ENCODE measurements at regions not wholly inside any gene's neighbourhood (a gene's known extent, or its start where the extent isn't known, plus 50 kb on each side); places are given as distances from the start of the nearest gene placed in this dataset.

- Histone ChIP-seq H3K9me3 (ENCODE audit: control insufficient read depth in 2 of 2, low read length in 2 of 2) (no peaks in the 10 kb centered on the region), H3K27me3 (ENCODE audit: control insufficient read depth in 2 of 2, insufficient read depth in 2 of 2, low read length in 2 of 2) (peaks cover 15 to 37% of the 10 kb centered on the region in 2 donors), H3K4me3 (ENCODE audit: low read length in 2 of 2) (no peak overlapping the region), H3K4me1 (ENCODE audit: control insufficient read depth in 2 of 2, insufficient read depth in 2 of 2, low read length in 2 of 2) (peaks cover 0 to 4% of the 10 kb centered on the region in 2 donors), H3K36me3 (ENCODE audit: control insufficient read depth in 2 of 2, insufficient read depth in 2 of 2, low read length in 2 of 2) (no peaks in the 10 kb centered on the region), H3K27ac (ENCODE audit: low read depth in 2 of 2, low read length in 2 of 2) (no peak overlapping the region), H3K9ac (ENCODE audit: low read depth in 1 of 2, low read length in 2 of 2) (no peak overlapping the region)
These were observed 148.1 kb upstream of the ZNF536 start for GRCh38 chr19:30223866-30224688.

- Histone ChIP-seq H3K9ac (ENCODE audit: low read depth in 1 of 2, low read length in 2 of 2) (peak overlapping the region; percentile 10 to 24), H3K4me3 (ENCODE audit: low read length in 2 of 2) (peak overlapping the region; percentile 23 to 56), H3K27me3 (ENCODE audit: control insufficient read depth in 2 of 2, insufficient read depth in 2 of 2, low read length in 2 of 2) (peaks cover 21 to 39% of the 10 kb centered on the region in 2 donors)
These were observed 147.2 kb upstream of the ZNF536 start for GRCh38 chr19:30224689-30225606.

GRCh38 chr19:30225676-30226463 is 146.3 kb upstream of the ZNF536 start:
- Histone ChIP-seq H3K27me3 (ENCODE audit: control insufficient read depth in 2 of 2, insufficient read depth in 2 of 2, low read length in 2 of 2) (peaks cover 29 to 39% of the 10 kb centered on the region in 2 donors), H3K4me3 (ENCODE audit: low read length in 2 of 2) (peak overlapping the region; percentile 16 to 61), H3K36me3 (ENCODE audit: control insufficient read depth in 2 of 2, insufficient read depth in 2 of 2, low read length in 2 of 2) (no peaks in the 10 kb centered on the region), H3K27ac (ENCODE audit: low read depth in 2 of 2, low read length in 2 of 2) (peak overlapping the region; percentile 23 to 37), H3K9ac (ENCODE audit: low read depth in 1 of 2, low read length in 2 of 2) (no peak overlapping the region), H3K9me3 (ENCODE audit: control insufficient read depth in 2 of 2, low read length in 2 of 2) (no peaks in the 10 kb centered on the region), H3K4me1 (ENCODE audit: control insufficient read depth in 2 of 2, insufficient read depth in 2 of 2, low read length in 2 of 2) (peaks cover 0 to 4% of the 10 kb centered on the region in 2 donors)

More at GRCh38 chr19:30224689-30225606, 147.2 kb upstream of the ZNF536 start:
- H3K27ac ChIP-seq (ENCODE audit: low read depth in 2 of 2, low read length in 2 of 2) = peak overlapping the region in 1 of 2 donors; percentile 37
- H3K4me1 ChIP-seq (ENCODE audit: control insufficient read depth in 2 of 2, insufficient read depth in 2 of 2, low read length in 2 of 2) = peaks cover 0 to 4% of the 10 kb centered on the region in 2 donors
- H3K36me3 ChIP-seq (ENCODE audit: control insufficient read depth in 2 of 2, insufficient read depth in 2 of 2, low read length in 2 of 2) = no peaks in the 10 kb centered on the region
- H3K9me3 ChIP-seq (ENCODE audit: control insufficient read depth in 2 of 2, low read length in 2 of 2) = no peaks in the 10 kb centered on the region

- H3K4me3 ChIP-seq (ENCODE audit: low read length in 2 of 2) = peak overlapping the region; percentile 57 to 61
- peak overlapping the region in 1 of 2 donors; percentile 23 for H3K27ac ChIP-seq (ENCODE audit: low read depth in 2 of 2, low read length in 2 of 2)
- peak overlapping the region in 1 of 2 donors; percentile 33 for H3K9ac ChIP-seq (ENCODE audit: low read depth in 1 of 2, low read length in 2 of 2)
- no peaks in the 10 kb centered on the region for H3K36me3 ChIP-seq (ENCODE audit: control insufficient read depth in 2 of 2, insufficient read depth in 2 of 2, low read length in 2 of 2)
- H3K27me3 ChIP-seq (ENCODE audit: control insufficient read depth in 2 of 2, insufficient read depth in 2 of 2, low read length in 2 of 2) = peaks cover 29 to 42% of the 10 kb centered on the region in 2 donors
- H3K9me3 ChIP-seq (ENCODE audit: control insufficient read depth in 2 of 2, low read length in 2 of 2) = no peaks in the 10 kb centered on the region
- H3K4me1 ChIP-seq (ENCODE audit: control insufficient read depth in 2 of 2, insufficient read depth in 2 of 2, low read length in 2 of 2) = peaks cover 0 to 4% of the 10 kb centered on the region in 2 donors
These were observed 145.6 kb upstream of the ZNF536 start for GRCh38 chr19:30226464-30227011.

- Histone ChIP-seq H3K9ac (ENCODE audit: low read depth in 1 of 2, low read length in 2 of 2) (peak overlapping the region in 1 of 2 donors; percentile 33), H3K36me3 (ENCODE audit: control insufficient read depth in 2 of 2, insufficient read depth in 2 of 2, low read length in 2 of 2) (no peaks in the 10 kb centered on the region), H3K27ac (ENCODE audit: low read depth in 2 of 2, low read length in 2 of 2) (peak overlapping the region in 1 of 2 donors; percentile 42), H3K4me1 (ENCODE audit: control insufficient read depth in 2 of 2, insufficient read depth in 2 of 2, low read length in 2 of 2) (peaks cover 0 to 4% of the 10 kb centered on the region in 2 donors), H3K27me3 (ENCODE audit: control insufficient read depth in 2 of 2, insufficient read depth in 2 of 2, low read length in 2 of 2) (peaks cover 29 to 40% of the 10 kb centered on the region in 2 donors), H3K4me3 (ENCODE audit: low read length in 2 of 2) (peak overlapping the region; percentile 57 to 61), H3K9me3 (ENCODE audit: control insufficient read depth in 2 of 2, low read length in 2 of 2) (no peaks in the 10 kb centered on the region)
These were observed 145.1 kb upstream of the ZNF536 start for GRCh38 chr19:30227012-30227621.

- peak overlapping the region; percentile 57 to 61 for H3K4me3 ChIP-seq (ENCODE audit: low read length in 2 of 2)
- H3K36me3 ChIP-seq (ENCODE audit: control insufficient read depth in 2 of 2, insufficient read depth in 2 of 2, low read length in 2 of 2) = no peaks in the 10 kb centered on the region
- peaks cover 29 to 39% of the 10 kb centered on the region in 2 donors for H3K27me3 ChIP-seq (ENCODE audit: control insufficient read depth in 2 of 2, insufficient read depth in 2 of 2, low read length in 2 of 2)
- no peaks in the 10 kb centered on the region for H3K9me3 ChIP-seq (ENCODE audit: control insufficient read depth in 2 of 2, low read length in 2 of 2)
- peak overlapping the region in 1 of 2 donors; percentile 38 for H3K9ac ChIP-seq (ENCODE audit: low read depth in 1 of 2, low read length in 2 of 2)
- H3K27ac ChIP-seq (ENCODE audit: low read depth in 2 of 2, low read length in 2 of 2) = peak overlapping the region; percentile 32 to 44
- peaks cover 0 to 4% of the 10 kb centered on the region in 2 donors for H3K4me1 ChIP-seq (ENCODE audit: control insufficient read depth in 2 of 2, insufficient read depth in 2 of 2, low read length in 2 of 2)
These were observed 144.5 kb upstream of the ZNF536 start for GRCh38 chr19:30227661-30228112.

GRCh38 chr19:30228113-30228834 is 143.9 kb upstream of the ZNF536 start:
- no peaks in the 10 kb centered on the region for H3K36me3 ChIP-seq (ENCODE audit: control insufficient read depth in 2 of 2, insufficient read depth in 2 of 2, low read length in 2 of 2)
- peaks cover 0 to 4% of the 10 kb centered on the region in 2 donors for H3K4me1 ChIP-seq (ENCODE audit: control insufficient read depth in 2 of 2, insufficient read depth in 2 of 2, low read length in 2 of 2)
- peak overlapping the region in 1 of 2 donors; percentile 38 for H3K9ac ChIP-seq (ENCODE audit: low read depth in 1 of 2, low read length in 2 of 2)
- peak overlapping the region; percentile 51 to 55 for H3K4me3 ChIP-seq (ENCODE audit: low read length in 2 of 2)
- no peaks in the 10 kb centered on the region for H3K9me3 ChIP-seq (ENCODE audit: control insufficient read depth in 2 of 2, low read length in 2 of 2)
- peaks cover 29 to 39% of the 10 kb centered on the region in 2 donors for H3K27me3 ChIP-seq (ENCODE audit: control insufficient read depth in 2 of 2, insufficient read depth in 2 of 2, low read length in 2 of 2)
- H3K27ac ChIP-seq (ENCODE audit: low read depth in 2 of 2, low read length in 2 of 2) = peak overlapping the region; percentile 48 to 58

GRCh38 chr19:30228835-30229524 is 143.2 kb upstream of the ZNF536 start:
- no peaks in the 10 kb centered on the region for H3K36me3 ChIP-seq (ENCODE audit: control insufficient read depth in 2 of 2, insufficient read depth in 2 of 2, low read length in 2 of 2)
- peaks cover 0 to 4% of the 10 kb centered on the region in 2 donors for H3K4me1 ChIP-seq (ENCODE audit: control insufficient read depth in 2 of 2, insufficient read depth in 2 of 2, low read length in 2 of 2)
- H3K27me3 ChIP-seq (ENCODE audit: control insufficient read depth in 2 of 2, insufficient read depth in 2 of 2, low read length in 2 of 2) = peaks cover 25 to 38% of the 10 kb centered on the region in 2 donors
- H3K27ac ChIP-seq (ENCODE audit: low read depth in 2 of 2, low read length in 2 of 2) = peak overlapping the region; percentile 48 to 58
- peak overlapping the region in 1 of 2 donors; percentile 26 for H3K9ac ChIP-seq (ENCODE audit: low read depth in 1 of 2, low read length in 2 of 2)
- H3K4me3 ChIP-seq (ENCODE audit: low read length in 2 of 2) = peak overlapping the region; percentile 28 to 37
- no peaks in the 10 kb centered on the region for H3K9me3 ChIP-seq (ENCODE audit: control insufficient read depth in 2 of 2, low read length in 2 of 2)
